ENCODE measurements at regions not wholly inside any gene's neighbourhood (a gene's known extent, or its start where the extent isn't known, plus 50 kb on each side); places are given as distances from the start of the nearest gene placed in this dataset.

DNA sequence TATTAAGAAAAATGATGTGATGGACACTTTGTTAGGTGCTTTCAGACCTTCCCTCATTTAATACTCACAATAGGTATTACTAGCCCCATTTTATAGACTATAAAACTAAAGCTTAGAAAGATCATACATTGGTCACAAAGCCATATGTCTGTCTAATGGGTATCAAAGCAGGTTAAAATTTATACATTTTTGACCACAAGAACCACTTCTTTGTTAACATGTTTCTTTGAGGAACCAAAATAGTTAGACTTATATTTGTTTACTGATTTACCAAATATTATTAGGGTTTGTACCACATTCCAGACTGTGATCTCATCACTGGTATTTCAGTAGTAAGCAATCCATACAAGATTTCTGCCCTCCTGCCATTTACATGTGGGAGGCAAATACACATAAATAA lies 363.3 kb downstream of the NAF1 start:
- H3K9me3 ChIP-seq (ENCODE audit: low read length): no peaks in the 10 kb centered on the region
- no peaks in the 10 kb centered on the region for H3K79me2 ChIP-seq (ENCODE audit: insufficient read depth, low read depth, low read length)
- H3K9me2 ChIP-seq (ENCODE audit: insufficient read depth, low read length): no peaks in the 10 kb centered on the region
- H3K4me3 ChIP-seq (ENCODE audit: low read depth, low read length, poor library complexity, severe bottlenecking): no peak overlapping the region
- no peak overlapping the region for H3K4me2 ChIP-seq (ENCODE audit: low read length)
- no peak for TF ChIP-seq EZH2phosphoT487 (IDR thresholded peaks at IDR 0.05; ENCODE audit: borderline replicate concordance, low read depth, low read length)
- TF ChIP-seq CTCF (conservative IDR thresholded peaks at IDR 0.05; ENCODE audit: low read length): no peak
- BruUV-seq (replicated peaks): no TSS peak
- no peaks in the 10 kb centered on the region for H3K4me1 ChIP-seq (ENCODE audit: insufficient read depth, low read length, poor library complexity, severe bottlenecking)
- ChIA-PET CTCF (ENCODE audit: unreplicated experiment) (no interaction called here), POLR2A (interaction anchor here (1.5 kb wide), 1 partner anchor 12 kb away, joined by 4 read pairs; no protein-coding TSS in a partner anchor)
- no peaks in the 10 kb centered on the region for H4K20me1 ChIP-seq (ENCODE audit: insufficient read depth, low read length)
- intact Hi-C loops (cut with micrococcal nuclease; ENCODE audit: unreplicated experiment): no loop called here
- H3K27ac ChIP-seq (ENCODE audit: low read depth, low read length, poor library complexity, severe bottlenecking): no peak overlapping the region
- no peak overlapping the region for H2AFZ ChIP-seq (ENCODE audit: low read length)
- H3K36me3 ChIP-seq (ENCODE audit: insufficient read depth, low read length): no peaks in the 10 kb centered on the region
- DNase-seq (ENCODE audit: low spot score): no peak

DNA sequence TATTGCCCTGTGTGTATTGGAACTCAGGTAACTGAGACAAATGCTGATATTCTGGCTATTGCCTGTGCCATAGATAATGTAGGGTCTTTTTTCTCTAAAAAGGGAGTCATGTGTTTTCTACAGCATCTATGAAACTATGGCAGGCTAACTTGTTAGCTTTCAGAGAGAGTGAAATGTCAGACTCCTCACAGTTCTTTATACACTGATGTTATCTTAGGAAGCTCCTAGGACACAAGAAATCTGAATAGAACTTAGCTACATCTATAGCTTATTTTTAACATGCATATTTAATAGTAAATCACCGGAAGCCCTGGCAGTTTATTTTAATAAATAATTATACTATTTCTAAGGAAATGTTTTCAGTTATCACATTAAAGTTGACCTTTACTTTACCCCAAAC lies 369.6 kb downstream of the NAF1 start:
- Histone ChIP-seq H3K36me3 (ENCODE audit: insufficient read depth, low read length) (no peaks in the 10 kb centered on the region), H3K4me1 (ENCODE audit: insufficient read depth, low read length, poor library complexity, severe bottlenecking) (no peaks in the 10 kb centered on the region), H3K4me2 (ENCODE audit: low read length) (no peak overlapping the region), H3K79me2 (ENCODE audit: insufficient read depth, low read depth, low read length) (no peaks in the 10 kb centered on the region), H3K9me3 (ENCODE audit: low read length) (no peaks in the 10 kb centered on the region), H2AFZ (ENCODE audit: low read length) (no peak overlapping the region), H3K27ac (ENCODE audit: low read depth, low read length, poor library complexity, severe bottlenecking) (no peak overlapping the region), H3K9me2 (ENCODE audit: insufficient read depth, low read length) (no peaks in the 10 kb centered on the region), H4K20me1 (ENCODE audit: insufficient read depth, low read length) (no peaks in the 10 kb centered on the region), H3K4me3 (ENCODE audit: low read depth, low read length, poor library complexity, severe bottlenecking) (no peak overlapping the region)
- TF ChIP-seq CTCF (conservative IDR thresholded peaks at IDR 0.05; ENCODE audit: low read length): no peak
- TF ChIP-seq EZH2phosphoT487 (IDR thresholded peaks at IDR 0.05; ENCODE audit: borderline replicate concordance, low read depth, low read length): no peak
- ChIA-PET CTCF (ENCODE audit: unreplicated experiment) (no interaction called here), POLR2A (no interaction called here)
- no TSS peak for BruUV-seq (replicated peaks)
- intact Hi-C loops (cut with micrococcal nuclease; ENCODE audit: unreplicated experiment): no loop called here
- DNase-seq (ENCODE audit: low spot score): no peak

GRCh38 chr4:162793571-162793970 lies 373.1 kb downstream of the NAF1 start:
- intact Hi-C loops (cut with micrococcal nuclease; ENCODE audit: unreplicated experiment): no loop called here
- Histone ChIP-seq H3K79me2 (ENCODE audit: insufficient read depth, low read depth, low read length) (no peaks in the 10 kb centered on the region), H3K9me2 (ENCODE audit: insufficient read depth, low read length) (no peaks in the 10 kb centered on the region), H3K9me3 (ENCODE audit: low read length) (no peaks in the 10 kb centered on the region), H3K4me1 (ENCODE audit: insufficient read depth, low read length, poor library complexity, severe bottlenecking) (no peaks in the 10 kb centered on the region), H3K4me3 (ENCODE audit: low read depth, low read length, poor library complexity, severe bottlenecking) (no peak overlapping the region), H3K4me2 (ENCODE audit: low read length) (no peak overlapping the region), H3K27ac (ENCODE audit: low read depth, low read length, poor library complexity, severe bottlenecking) (no peak overlapping the region), H4K20me1 (ENCODE audit: insufficient read depth, low read length) (no peaks in the 10 kb centered on the region), H3K36me3 (ENCODE audit: insufficient read depth, low read length) (no peaks in the 10 kb centered on the region), H2AFZ (ENCODE audit: low read length) (no peak overlapping the region)
- DNase-seq (ENCODE audit: low spot score): no peak
- BruUV-seq (replicated peaks): no TSS peak
- ChIA-PET CTCF (ENCODE audit: unreplicated experiment) (no interaction called here), POLR2A (no interaction called here)
- no peak for TF ChIP-seq CTCF (conservative IDR thresholded peaks at IDR 0.05; ENCODE audit: low read length)
- TF ChIP-seq EZH2phosphoT487 (IDR thresholded peaks at IDR 0.05; ENCODE audit: borderline replicate concordance, low read depth, low read length): no peak
